HFFc6 (cell line): ENCODE measurements at regions not wholly inside any gene's neighbourhood (a gene's known extent, or its start where the extent isn't known, plus 50 kb on each side); places are given as distances from the start of the nearest gene placed in this dataset.

Experiments
- DNase-seq: peaks from one replicate; pipeline ENCODE4 v3.0.0-alpha.2; 2018
- H3K27ac Mint-ChIP-seq: 2 replicates; pipeline ENCODE4 v1.8.0; 2020; ENCODE audit warnings: mild to moderate bottlenecking, mixed read lengths
- H3K27me3 Mint-ChIP-seq: 2 replicates; pipeline ENCODE4 v1.8.0; 2021; ENCODE audit warnings: mild to moderate bottlenecking, moderate library complexity, mixed read lengths; ENCODE audit not compliant: insufficient read depth
- H3K36me3 Mint-ChIP-seq: 2 replicates; pipeline ENCODE4 v1.8.0; 2021; ENCODE audit warnings: low read depth, mixed read lengths
- H3K4me1 Mint-ChIP-seq: 2 replicates; pipeline ENCODE4 v1.8.0; 2020; ENCODE audit warnings: low read depth, mixed read lengths
- H3K4me3 Mint-ChIP-seq: 2 replicates; pipeline ENCODE4 v1.8.0; 2020; ENCODE audit warnings: mild to moderate bottlenecking, moderate library complexity, mixed read lengths
- H3K9me3 Mint-ChIP-seq: 2 replicates; pipeline ENCODE4 v1.8.0; 2020; ENCODE audit warnings: mild to moderate bottlenecking, mixed read lengths
- TF ChIP-seq, protein P1 (sequence below): fragments of 200-600 bp; sonication (generic); IDR thresholded peaks from 2 replicates; pipeline ENCODE4 v1.5.0; 2021; ENCODE audit warnings: antibody characterized with exemption, mild to moderate bottlenecking

DNA sequence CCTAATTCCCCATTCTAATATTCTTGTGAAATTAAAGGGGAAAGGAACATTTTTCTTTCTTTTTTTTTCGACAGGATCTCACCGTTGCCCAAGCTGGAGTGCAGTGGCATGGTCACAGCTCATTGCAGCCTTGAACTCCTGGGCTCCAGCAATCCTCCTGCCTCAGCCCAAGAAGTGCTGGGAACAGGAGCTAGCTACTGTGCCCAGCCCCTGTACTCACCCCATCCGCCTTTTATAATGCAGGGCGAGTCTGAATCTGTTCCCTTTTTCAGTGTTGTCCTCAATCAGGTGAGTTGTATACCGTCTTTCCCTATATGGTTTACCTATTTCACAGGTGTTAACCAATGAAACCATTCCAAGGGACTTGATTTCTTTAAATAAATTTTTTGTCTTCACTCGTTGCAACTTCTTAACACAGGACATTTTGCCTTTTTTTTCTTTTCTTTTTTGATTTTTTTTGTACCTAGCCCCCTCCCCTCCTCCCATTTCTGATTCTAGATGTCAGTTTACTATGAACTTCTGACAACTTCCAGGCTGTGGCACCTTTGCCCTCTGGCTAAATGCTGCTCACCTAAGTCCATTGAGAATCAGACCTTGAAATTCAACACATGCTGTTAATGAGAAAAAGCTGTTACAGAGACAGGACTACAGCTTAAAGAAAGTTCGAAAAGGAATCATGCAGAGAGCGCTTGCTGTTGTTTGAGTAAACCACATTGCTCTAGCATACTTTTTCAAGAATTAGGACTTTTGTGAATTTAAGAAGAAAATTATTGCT lies 562.1 kb upstream of the KLF12 start:
- H3K36me3 Mint-ChIP-seq, result no peaks in the 10 kb centered on the region
- TF ChIP-seq, protein P1, sequence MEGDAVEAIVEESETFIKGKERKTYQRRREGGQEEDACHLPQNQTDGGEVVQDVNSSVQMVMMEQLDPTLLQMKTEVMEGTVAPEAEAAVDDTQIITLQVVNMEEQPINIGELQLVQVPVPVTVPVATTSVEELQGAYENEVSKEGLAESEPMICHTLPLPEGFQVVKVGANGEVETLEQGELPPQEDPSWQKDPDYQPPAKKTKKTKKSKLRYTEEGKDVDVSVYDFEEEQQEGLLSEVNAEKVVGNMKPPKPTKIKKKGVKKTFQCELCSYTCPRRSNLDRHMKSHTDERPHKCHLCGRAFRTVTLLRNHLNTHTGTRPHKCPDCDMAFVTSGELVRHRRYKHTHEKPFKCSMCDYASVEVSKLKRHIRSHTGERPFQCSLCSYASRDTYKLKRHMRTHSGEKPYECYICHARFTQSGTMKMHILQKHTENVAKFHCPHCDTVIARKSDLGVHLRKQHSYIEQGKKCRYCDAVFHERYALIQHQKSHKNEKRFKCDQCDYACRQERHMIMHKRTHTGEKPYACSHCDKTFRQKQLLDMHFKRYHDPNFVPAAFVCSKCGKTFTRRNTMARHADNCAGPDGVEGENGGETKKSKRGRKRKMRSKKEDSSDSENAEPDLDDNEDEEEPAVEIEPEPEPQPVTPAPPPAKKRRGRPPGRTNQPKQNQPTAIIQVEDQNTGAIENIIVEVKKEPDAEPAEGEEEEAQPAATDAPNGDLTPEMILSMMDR, result no peak
- H3K9me3 Mint-ChIP-seq, result no peaks in the 10 kb centered on the region
- no peak overlapping the region for H3K27ac Mint-ChIP-seq
- no peak overlapping the region for H3K4me3 Mint-ChIP-seq
- H3K27me3 Mint-ChIP-seq, result no peaks in the 10 kb centered on the region
- DNase-seq, result no peak
- no peaks in the 10 kb centered on the region for H3K4me1 Mint-ChIP-seq

DNA sequence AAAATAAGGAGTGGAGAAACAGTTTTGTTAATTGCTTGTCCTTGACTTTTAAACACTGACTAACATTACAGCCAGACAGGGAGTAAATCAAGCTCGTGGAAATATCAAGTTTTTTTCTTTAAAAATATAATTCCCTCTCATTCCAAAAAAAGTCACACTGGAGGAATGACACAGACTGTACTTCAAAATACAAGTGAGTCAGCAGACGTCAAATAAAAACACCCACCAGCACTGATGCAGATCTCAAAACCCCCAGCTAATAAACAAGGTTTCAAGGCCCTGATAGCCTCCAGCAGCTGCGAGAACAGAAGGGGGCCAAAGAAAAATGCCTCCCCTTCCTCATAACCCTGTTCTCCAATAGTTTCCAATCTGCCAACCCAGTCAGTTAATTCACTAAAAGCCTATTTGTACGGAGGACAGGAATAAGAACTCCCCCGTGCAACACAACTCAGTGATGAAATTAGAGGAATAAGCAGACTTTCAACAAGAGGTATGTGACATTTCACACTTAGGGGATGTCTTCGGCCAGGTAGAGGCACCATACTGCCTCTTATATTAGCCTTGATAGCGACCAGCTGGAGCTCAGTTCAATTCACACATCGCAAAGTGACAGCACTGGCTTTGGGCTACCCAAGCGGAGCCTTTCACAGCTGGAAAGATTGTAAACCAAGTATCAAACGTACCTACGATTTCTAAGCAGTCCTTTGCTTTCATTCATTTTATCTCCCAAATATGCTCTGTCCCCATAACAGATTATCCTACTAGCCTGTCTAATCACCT lies 561.0 kb upstream of the KLF12 start:
- DNase-seq, result no peak
- Mint-ChIP-seq H3K9me3 (no peaks in the 10 kb centered on the region), H3K36me3 (no peaks in the 10 kb centered on the region), H3K4me3 (no peak overlapping the region), H3K27me3 (no peaks in the 10 kb centered on the region; the same call in 1 of the 2 replicates), H3K4me1 (no peaks in the 10 kb centered on the region), H3K27ac (no peak overlapping the region)
- TF ChIP-seq, protein P1, result no peak

DNA sequence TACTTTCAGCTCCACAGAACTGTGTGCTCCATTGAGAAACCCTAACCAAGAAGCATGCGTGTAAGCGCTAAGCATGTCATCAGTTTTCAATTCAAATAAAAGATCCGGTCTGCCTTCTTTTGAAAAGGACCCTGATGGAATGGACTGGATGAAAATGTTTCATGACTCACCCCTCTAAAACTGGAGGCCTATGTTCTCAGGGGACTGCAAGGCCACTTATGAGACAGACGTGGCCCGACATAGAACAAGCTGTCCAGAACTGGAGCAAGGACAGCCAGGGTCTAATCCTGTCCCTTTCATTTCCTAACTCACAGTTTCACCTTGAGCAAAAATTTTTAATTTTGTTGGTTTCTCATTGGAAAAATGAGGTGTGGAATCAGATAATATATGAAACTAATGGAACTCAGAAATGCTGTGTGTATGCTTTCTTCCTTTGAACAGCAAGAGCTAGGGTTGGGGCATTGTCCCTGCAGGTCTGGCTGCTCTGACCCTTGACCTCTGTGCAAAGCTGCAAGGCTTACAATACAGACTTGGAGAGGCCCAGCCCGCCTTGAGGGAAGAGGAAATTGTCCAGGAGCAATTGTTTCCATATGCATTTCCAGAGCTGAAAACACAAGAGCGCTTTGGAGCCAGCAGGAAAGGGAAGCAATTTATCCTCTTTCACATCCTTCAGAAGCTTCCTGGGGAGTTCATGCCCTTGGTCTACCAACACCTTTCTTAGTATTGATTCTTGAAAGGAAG lies 553.4 kb upstream of the KLF12 start:
- H3K27ac Mint-ChIP-seq, result no peak overlapping the region
- H3K27me3 Mint-ChIP-seq, result peaks cover 1% of the 10 kb centered on the region
- no peak for DNase-seq
- no peak overlapping the region for H3K4me3 Mint-ChIP-seq
- TF ChIP-seq, protein P1, result no peak
- no peaks in the 10 kb centered on the region for H3K4me1 Mint-ChIP-seq
- no peaks in the 10 kb centered on the region for H3K9me3 Mint-ChIP-seq
- no peaks in the 10 kb centered on the region for H3K36me3 Mint-ChIP-seq

DNA sequence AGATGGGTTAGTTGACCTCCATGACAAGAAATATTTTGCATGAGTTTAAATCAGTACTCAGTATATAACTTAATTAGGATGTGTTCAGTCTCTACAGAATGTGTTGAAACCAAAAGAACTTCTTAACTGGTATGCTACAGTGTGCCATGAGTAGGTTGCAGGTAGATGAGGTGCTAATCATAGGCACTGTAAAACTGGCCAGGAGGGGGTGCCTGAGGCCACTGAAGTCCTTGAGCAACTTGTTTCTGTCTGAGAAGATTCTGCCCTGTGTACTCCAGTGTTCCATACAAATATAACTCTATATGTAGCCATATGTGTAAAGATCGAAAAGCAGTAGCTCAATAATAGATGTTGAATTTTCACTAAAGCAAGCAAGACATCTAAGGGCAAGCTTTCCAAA lies 549.2 kb upstream of the KLF12 start:
- Mint-ChIP-seq H3K27me3 (peaks cover 3% of the 10 kb centered on the region; the same call in 1 of the 2 replicates), H3K9me3 (no peaks in the 10 kb centered on the region), H3K36me3 (no peaks in the 10 kb centered on the region), H3K4me3 (no peak overlapping the region), H3K4me1 (no peaks in the 10 kb centered on the region), H3K27ac (no peak overlapping the region)
- TF ChIP-seq, protein P1, result peak; percentile 53
- DNase-seq, result no peak

DNA sequence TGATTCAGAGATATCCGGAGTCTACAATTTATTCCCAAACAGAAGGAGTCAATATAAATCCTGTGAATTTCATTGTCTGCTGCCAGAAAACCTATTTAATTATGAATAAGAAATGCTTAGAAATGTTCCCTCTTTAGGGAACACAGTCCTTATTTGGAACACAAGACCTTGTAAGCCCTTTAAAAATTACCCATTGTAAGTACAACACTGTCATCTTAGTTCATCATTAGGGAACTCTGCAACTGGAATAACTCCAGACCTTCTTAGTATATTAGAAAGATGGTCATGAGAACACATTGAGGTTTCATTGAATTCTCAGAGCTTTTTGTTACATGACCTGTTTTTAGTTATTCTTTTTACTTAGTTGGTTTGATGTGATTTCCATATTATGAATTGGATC lies 548.5 kb upstream of the KLF12 start:
- no peaks in the 10 kb centered on the region for H3K4me1 Mint-ChIP-seq
- H3K4me3 Mint-ChIP-seq, result no peak overlapping the region
- TF ChIP-seq, protein P1, result no peak
- H3K9me3 Mint-ChIP-seq, result no peaks in the 10 kb centered on the region
- H3K27ac Mint-ChIP-seq, result no peak overlapping the region
- H3K36me3 Mint-ChIP-seq, result no peaks in the 10 kb centered on the region
- DNase-seq, result no peak
- peaks cover 3% of the 10 kb centered on the region; the same call in 1 of the 2 replicates for H3K27me3 Mint-ChIP-seq
